H1 (cell line): ENCODE measurements at regions not wholly inside any gene's neighbourhood (a gene's known extent, or its start where the extent isn't known, plus 50 kb on each side); places are given as distances from the start of the nearest gene placed in this dataset.

ENCODE experiments used
- CHD7 ChIP-seq: fragments of 300-600 bp; sonication (generic); IDR thresholded peaks from 2 replicates; pipeline ENCODE4 v1.7.1; 2012; ENCODE audit warnings: low read length, moderate library complexity, mild to moderate bottlenecking, inconsistent platforms; ENCODE audit not compliant: insufficient replicate concordance
- EZH2 ChIP-seq: fragments of 200-600 bp; sonication (generic); IDR thresholded peaks from 2 replicates; pipeline ENCODE4 v1.7.1; 2012; ENCODE audit warnings: low read depth, mild to moderate bottlenecking, moderate library complexity, low read length, inconsistent platforms; ENCODE audit not compliant: severe bottlenecking
- FOSL1 ChIP-seq: IDR thresholded peaks from 2 replicates; pipeline ENCODE4 v1.6.1; 2011; ENCODE audit warnings: mild to moderate bottlenecking, low read depth, low read length, moderate library complexity; ENCODE audit not compliant: insufficient read depth
- MAX ChIP-seq: IDR thresholded peaks from 2 replicates; pipeline ENCODE4 v1.6.1; 2012; ENCODE audit warnings: inconsistent platforms
- NANOG ChIP-seq: IDR thresholded peaks from 2 replicates; pipeline ENCODE4 v1.6.1; 2011; ENCODE audit warnings: low read length, low read depth, mild to moderate bottlenecking, inconsistent platforms; ENCODE audit not compliant: insufficient read depth, poor library complexity, severe bottlenecking
- POU5F1 ChIP-seq: IDR thresholded peaks from 2 replicates; pipeline ENCODE4 v1.6.1; 2011; ENCODE audit warnings: low read depth, mild to moderate bottlenecking, low read length, moderate library complexity
- SIRT6 ChIP-seq: IDR thresholded peaks from one replicate; pipeline ENCODE4 v1.7.1; 2012; ENCODE audit warnings: low read length, inconsistent platforms
- SIX5 ChIP-seq: IDR thresholded peaks from 2 replicates; pipeline ENCODE4 v1.6.1; 2011; ENCODE audit warnings: mild to moderate bottlenecking, low read depth, low read length
- SP2 ChIP-seq: IDR thresholded peaks from 2 replicates; pipeline ENCODE4 v1.6.1; 2012; ENCODE audit warnings: mild to moderate bottlenecking, low read length, inconsistent platforms
- TCF12 ChIP-seq: IDR thresholded peaks from 2 replicates; pipeline ENCODE4 v1.6.1; 2011; ENCODE audit warnings: low read depth, mild to moderate bottlenecking, low read length

- TF ChIP-seq CHD7 (no peak), POU5F1 (no peak), FOSL1 (no peak), SIX5 (no peak), NANOG (no peak), SP2 (no peak), MAX (no peak), TCF12 (no peak), EZH2 (no peak), SIRT6 (no peak)
Observed at GRCh38 chr1:209053587-209053986, 529.9 kb upstream of the CAMK1G start (continued).
